KMS-11 (cell line): ENCODE measurements at regions not wholly inside any gene's neighbourhood (a gene's known extent, or its start where the extent isn't known, plus 50 kb on each side); places are given as distances from the start of the nearest gene placed in this dataset.

Experiments used
- H2AFZ ChIP-seq: fragments of 200-600 bp; sonication (generic); 2 replicates; pipeline ENCODE4 v1.6.1; 2016; ENCODE audit warnings: antibody characterized with exemption, mixed run types, low read depth
- H3K27ac ChIP-seq: fragments of 200-600 bp; sonication (generic); 2 replicates; pipeline ENCODE4 v1.6.1; 2016; ENCODE audit warnings: mild to moderate bottlenecking, mixed run types
- H3K27me3 ChIP-seq: fragments of 200-600 bp; sonication (generic); 2 replicates; pipeline ENCODE4 v1.6.1; 2017; ENCODE audit warnings: mild to moderate bottlenecking, low read depth, mixed run types, moderate library complexity; ENCODE audit not compliant: insufficient read depth
- H3K36me3 ChIP-seq: fragments of 200-600 bp; sonication (generic); 2 replicates; pipeline ENCODE4 v1.6.1; 2017; ENCODE audit warnings: mild to moderate bottlenecking, mixed run types; ENCODE audit not compliant: insufficient read depth
- H3K4me1 ChIP-seq: fragments of 200-600 bp; sonication (generic); 2 replicates; pipeline ENCODE4 v1.6.1; 2016; ENCODE audit warnings: mild to moderate bottlenecking, low read depth, mixed run types; ENCODE audit not compliant: poor library complexity, severe bottlenecking
- H3K4me2 ChIP-seq: fragments of 200-600 bp; sonication (generic); 2 replicates; pipeline ENCODE4 v1.7.0; 2016; ENCODE audit warnings: mild to moderate bottlenecking, mixed run types
- H3K4me3 ChIP-seq: fragments of 200-600 bp; sonication (generic); IDR thresholded peaks from 2 replicates; pipeline ENCODE4 v1.6.1; 2017; ENCODE audit warnings: low read depth, low read length, mixed read lengths; ENCODE audit not compliant: insufficient read depth
- H3K79me2 ChIP-seq: fragments of 200-600 bp; sonication (generic); 2 replicates; pipeline ENCODE4 v1.6.1; 2016; ENCODE audit warnings: low read depth, mixed run types; ENCODE audit not compliant: insufficient read depth
- H3K9ac ChIP-seq: fragments of 200-600 bp; sonication (generic); 2 replicates; pipeline ENCODE4 v1.6.1; 2016; ENCODE audit warnings: mild to moderate bottlenecking, mixed run types
- H4K20me1 ChIP-seq: fragments of 200-600 bp; sonication (generic); 2 replicates; pipeline ENCODE4 v1.6.1; 2016; ENCODE audit warnings: mild to moderate bottlenecking, mixed run types; ENCODE audit not compliant: insufficient read depth
- TF ChIP-seq, protein P1 (sequence below): fragments of 200-600 bp; sonication (generic); conservative IDR thresholded peaks from 2 replicates; pipeline ENCODE4 v1.6.1; 2017; ENCODE audit warnings: low read depth, mild to moderate bottlenecking, antibody characterized with exemption, low read length, moderate library complexity, mixed read lengths

DNA sequence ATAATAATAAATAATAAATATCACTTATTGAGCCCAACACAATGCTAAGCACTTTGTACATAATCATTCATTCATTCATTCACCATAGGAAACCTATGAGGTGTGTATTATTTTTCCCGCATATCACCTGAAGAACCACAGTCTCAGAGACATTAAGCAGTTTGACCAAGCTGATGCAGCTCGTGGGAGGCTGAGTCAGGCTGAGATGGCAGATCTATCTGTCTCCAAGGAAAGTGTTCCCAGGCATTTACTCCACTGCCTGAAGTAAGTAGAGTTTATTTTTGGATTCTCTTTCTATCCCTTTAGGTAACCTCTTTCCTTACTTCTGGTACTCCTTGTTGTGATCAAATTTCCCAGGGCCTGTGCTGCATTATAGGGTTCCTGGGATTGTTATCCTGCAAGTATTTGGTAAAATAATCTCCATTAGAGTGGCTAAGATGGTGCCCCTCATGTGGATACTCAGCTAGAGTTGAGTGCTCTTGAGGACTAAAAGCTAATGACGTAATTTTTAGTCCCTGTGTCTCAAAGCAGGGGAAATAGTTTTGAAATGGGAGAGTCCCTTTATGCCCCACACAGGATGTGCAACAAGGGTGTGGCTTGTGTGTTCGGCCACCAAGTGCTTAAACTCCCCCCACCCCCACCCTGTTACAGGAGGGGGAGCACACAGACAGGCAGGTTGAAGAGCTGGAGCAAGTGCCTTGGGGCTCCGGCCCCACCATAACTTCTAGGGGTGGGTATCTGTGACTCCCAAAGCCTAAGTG is 467.0 kb downstream of the STIM2 start:
- no peak overlapping the region for H3K9ac ChIP-seq
- no peaks in the 10 kb centered on the region for H3K79me2 ChIP-seq
- H3K4me2 ChIP-seq, result no peak overlapping the region
- no peaks in the 10 kb centered on the region for H4K20me1 ChIP-seq
- no peaks in the 10 kb centered on the region for H3K36me3 ChIP-seq
- H3K4me3 ChIP-seq, result no peak overlapping the region
- no peaks in the 10 kb centered on the region for H3K27me3 ChIP-seq
- TF ChIP-seq, protein P1, sequence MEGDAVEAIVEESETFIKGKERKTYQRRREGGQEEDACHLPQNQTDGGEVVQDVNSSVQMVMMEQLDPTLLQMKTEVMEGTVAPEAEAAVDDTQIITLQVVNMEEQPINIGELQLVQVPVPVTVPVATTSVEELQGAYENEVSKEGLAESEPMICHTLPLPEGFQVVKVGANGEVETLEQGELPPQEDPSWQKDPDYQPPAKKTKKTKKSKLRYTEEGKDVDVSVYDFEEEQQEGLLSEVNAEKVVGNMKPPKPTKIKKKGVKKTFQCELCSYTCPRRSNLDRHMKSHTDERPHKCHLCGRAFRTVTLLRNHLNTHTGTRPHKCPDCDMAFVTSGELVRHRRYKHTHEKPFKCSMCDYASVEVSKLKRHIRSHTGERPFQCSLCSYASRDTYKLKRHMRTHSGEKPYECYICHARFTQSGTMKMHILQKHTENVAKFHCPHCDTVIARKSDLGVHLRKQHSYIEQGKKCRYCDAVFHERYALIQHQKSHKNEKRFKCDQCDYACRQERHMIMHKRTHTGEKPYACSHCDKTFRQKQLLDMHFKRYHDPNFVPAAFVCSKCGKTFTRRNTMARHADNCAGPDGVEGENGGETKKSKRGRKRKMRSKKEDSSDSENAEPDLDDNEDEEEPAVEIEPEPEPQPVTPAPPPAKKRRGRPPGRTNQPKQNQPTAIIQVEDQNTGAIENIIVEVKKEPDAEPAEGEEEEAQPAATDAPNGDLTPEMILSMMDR, result no peak
- no peak overlapping the region for H2AFZ ChIP-seq
- no peak overlapping the region for H3K27ac ChIP-seq
- no peaks in the 10 kb centered on the region for H3K4me1 ChIP-seq

DNA sequence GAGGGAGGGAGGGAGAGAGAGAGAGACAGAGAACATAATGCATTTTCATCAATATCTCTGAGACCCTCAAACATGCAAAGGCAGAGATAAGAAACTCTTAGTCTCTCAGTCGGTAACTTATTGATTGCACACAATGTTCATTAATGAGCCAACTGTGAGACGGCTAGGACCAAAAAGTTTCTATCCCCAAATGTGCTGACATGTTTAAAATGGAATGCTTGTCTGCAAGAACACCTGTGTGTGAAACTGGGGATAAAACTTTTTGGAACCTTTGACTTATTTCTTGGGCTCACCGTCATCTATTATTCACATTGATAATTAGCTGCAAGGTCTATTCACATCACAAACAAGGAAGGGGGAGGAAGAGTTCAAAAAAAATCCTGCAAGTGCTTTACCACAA is 477.9 kb downstream of the STIM2 start:
- TF ChIP-seq, protein P1, result no peak
- no peaks in the 10 kb centered on the region for H3K36me3 ChIP-seq
- no peak overlapping the region for H3K4me2 ChIP-seq
- H3K79me2 ChIP-seq, result no peaks in the 10 kb centered on the region
- H3K4me3 ChIP-seq, result no peak overlapping the region
- no peaks in the 10 kb centered on the region for H3K27me3 ChIP-seq
- H2AFZ ChIP-seq, result no peak overlapping the region
- no peaks in the 10 kb centered on the region for H4K20me1 ChIP-seq
- H3K27ac ChIP-seq, result no peak overlapping the region
- no peak overlapping the region for H3K9ac ChIP-seq
- H3K4me1 ChIP-seq, result no peaks in the 10 kb centered on the region

DNA sequence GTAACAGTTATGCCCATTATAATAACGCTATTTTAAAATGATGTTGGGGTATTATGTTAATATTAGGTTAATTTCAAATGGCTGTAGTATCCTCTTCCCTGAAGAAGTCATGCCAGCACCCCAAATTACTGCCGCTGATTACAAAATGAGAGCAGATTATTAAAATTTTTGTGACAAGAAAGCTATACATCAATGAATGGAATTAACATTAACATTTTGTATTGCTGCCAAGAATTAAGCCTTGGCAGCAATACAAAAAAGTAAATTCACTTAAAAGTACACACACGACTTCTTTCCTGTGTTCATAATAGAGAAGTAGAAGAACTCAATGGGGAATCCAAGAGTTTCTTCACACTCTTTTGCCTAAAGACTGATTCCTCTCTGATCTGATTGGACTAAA is 482.8 kb downstream of the STIM2 start:
- no peaks in the 10 kb centered on the region for H3K27me3 ChIP-seq
- TF ChIP-seq, protein P1, result no peak
- no peaks in the 10 kb centered on the region for H3K36me3 ChIP-seq
- no peak overlapping the region for H3K4me2 ChIP-seq
- no peak overlapping the region for H3K4me3 ChIP-seq
- H3K4me1 ChIP-seq, result no peaks in the 10 kb centered on the region
- no peak overlapping the region for H3K9ac ChIP-seq
- no peaks in the 10 kb centered on the region for H3K79me2 ChIP-seq
- H3K27ac ChIP-seq, result no peak overlapping the region
- H2AFZ ChIP-seq, result no peak overlapping the region
- no peaks in the 10 kb centered on the region for H4K20me1 ChIP-seq

DNA sequence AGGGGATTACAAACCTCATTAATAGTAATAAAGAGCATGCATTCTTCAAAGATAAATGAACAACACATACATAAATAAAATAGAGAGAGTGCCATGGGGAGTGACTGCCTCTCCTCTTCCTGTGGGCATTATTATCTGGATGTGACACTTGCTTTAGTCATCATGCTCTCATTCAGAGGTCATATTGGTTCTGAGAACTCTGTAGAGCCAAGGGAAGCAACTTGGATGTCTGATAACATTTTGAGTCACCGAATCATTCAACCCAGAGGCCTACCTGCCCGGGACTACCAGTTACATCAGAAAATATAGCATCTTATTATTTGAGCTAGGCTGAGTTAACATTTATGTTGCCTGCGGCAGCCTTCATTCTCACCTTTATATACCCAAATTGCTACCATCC is 489.5 kb downstream of the STIM2 start:
- Histone ChIP-seq H3K4me2 (no peak overlapping the region), H4K20me1 (no peaks in the 10 kb centered on the region), H3K4me1 (no peaks in the 10 kb centered on the region), H3K27me3 (no peaks in the 10 kb centered on the region), H3K9ac (no peak overlapping the region), H3K4me3 (no peak overlapping the region), H3K36me3 (no peaks in the 10 kb centered on the region), H3K79me2 (no peaks in the 10 kb centered on the region), H2AFZ (no peak overlapping the region), H3K27ac (no peak overlapping the region)
- TF ChIP-seq, protein P1, result no peak
